Stimulated activated CD8-positive, alpha-beta memory T cell treated with anti-CD3 and anti-CD28 coated beads, Interleukin-15, amount 100 ng/mL, for 1 hour (primary cell): ENCODE measurements at regions not wholly inside any gene's neighbourhood (a gene's known extent, or its start where the extent isn't known, plus 50 kb on each side); places are given as distances from the start of the nearest gene placed in this dataset.
"Not testable (repeated sequence)": the region's sequence is repeated elsewhere in the genome, so short reads cannot be mapped to it uniquely, and the experiment has no call there.

Experiments
- DNase-seq: peaks from one replicate; pipeline ENCODE4 v3.0.0-alpha.2; 2020; ENCODE audit warnings: low read depth

GRCh38 chr6:2302482-2302881 is 57.1 kb upstream of the GMDS start:
- DNase-seq: not testable (repeated sequence)

DNA sequence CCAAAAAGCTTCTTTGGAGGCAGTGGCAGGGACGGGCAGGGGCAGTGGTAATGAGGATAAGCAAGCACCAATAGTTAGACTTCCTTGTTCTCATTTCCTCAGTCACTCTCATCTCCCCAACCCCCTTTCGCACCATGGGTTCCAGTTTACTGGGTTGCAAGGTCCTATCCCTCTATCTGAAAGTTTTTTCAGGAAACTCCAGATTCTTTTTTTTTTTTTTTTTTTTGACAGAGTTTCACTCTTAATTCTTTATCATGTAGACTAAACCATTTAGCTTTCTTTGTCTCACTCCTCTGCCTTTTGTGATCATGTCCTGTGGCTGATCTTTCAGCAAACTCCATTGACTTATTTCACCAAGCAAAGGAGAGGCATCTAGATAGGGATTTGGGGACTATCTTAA is 51.4 kb upstream of the GMDS start:
- no peak for DNase-seq
